Mucosa of rectum (tissue), 2 donors: ENCODE measurements at regions not wholly inside any gene's neighbourhood (a gene's known extent, or its start where the extent isn't known, plus 50 kb on each side); places are given as distances from the start of the nearest gene placed in this dataset.
"Not testable (repeated sequence)": the region's sequence is repeated elsewhere in the genome, so short reads cannot be mapped to it uniquely, and the experiment has no call there.

Experiments
- H3K27ac ChIP-seq, 2 donors: one replicate each; pipeline ENCODE4 v1.7.0; 2013; ENCODE audit warnings: inconsistent platforms in 2 of 2, low read depth in 2 of 2, low read length in 2 of 2
- H3K27me3 ChIP-seq, 2 donors: one replicate each; pipeline ENCODE4 v1.7.0; 2013; ENCODE audit warnings: low read length in 2 of 2; ENCODE audit not compliant: control insufficient read depth in 2 of 2, insufficient read depth in 2 of 2
- H3K36me3 ChIP-seq, 2 donors: one replicate each; pipeline ENCODE4 v1.7.0; 2013; ENCODE audit warnings: low read length in 2 of 2; ENCODE audit not compliant: control insufficient read depth in 2 of 2, insufficient read depth in 2 of 2
- H3K4me1 ChIP-seq, 2 donors: one replicate each; pipeline ENCODE4 v1.7.0; 2013; ENCODE audit warnings: low read length in 2 of 2, mild to moderate bottlenecking in 1 of 2; ENCODE audit not compliant: control insufficient read depth in 2 of 2, insufficient read depth in 2 of 2
- H3K4me3 ChIP-seq, 2 donors: one replicate each; pipeline ENCODE4 v1.7.0; 2013; ENCODE audit warnings: low read length in 2 of 2
- H3K9ac ChIP-seq, 2 donors: one replicate each; pipeline ENCODE4 v1.7.0; 2013; ENCODE audit warnings: low read length in 2 of 2, low read depth in 1 of 2, mild to moderate bottlenecking in 1 of 2
- H3K9me3 ChIP-seq, 2 donors: one replicate each; pipeline ENCODE4 v1.7.0; 2013; ENCODE audit warnings: low read length in 2 of 2; ENCODE audit not compliant: control insufficient read depth in 2 of 2
- donor health status: healthy.
- donor health status: Normal muscosa, but diverticular disease.

DNA sequence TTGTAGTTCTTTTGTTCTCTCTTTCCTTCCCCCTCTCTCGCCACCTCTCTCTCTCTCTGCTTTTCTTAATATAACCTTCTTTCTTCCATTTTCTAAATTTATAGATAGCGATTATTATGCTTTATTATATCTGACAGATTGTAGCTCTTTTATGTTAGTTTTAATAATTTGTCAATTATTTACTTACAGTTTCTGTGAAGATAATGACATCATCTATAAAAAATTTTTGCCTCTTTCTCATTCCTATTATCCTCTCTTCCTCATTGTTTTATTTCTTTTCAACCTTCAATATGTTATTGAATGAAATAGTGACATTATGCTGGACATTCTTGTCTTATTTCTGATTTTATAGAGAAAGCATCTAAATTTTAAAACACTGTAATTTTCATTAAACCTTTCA lies 469.6 kb upstream of the NRG3 start:
- H3K36me3 ChIP-seq, result no peaks in the 10 kb centered on the region
- no peaks in the 10 kb centered on the region for H3K9me3 ChIP-seq
- no peak overlapping the region for H3K27ac ChIP-seq
- no peak overlapping the region for H3K9ac ChIP-seq
- no peak overlapping the region for H3K4me3 ChIP-seq
- H3K27me3 ChIP-seq, result no peaks in the 10 kb centered on the region
- no peaks in the 10 kb centered on the region for H3K4me1 ChIP-seq

DNA sequence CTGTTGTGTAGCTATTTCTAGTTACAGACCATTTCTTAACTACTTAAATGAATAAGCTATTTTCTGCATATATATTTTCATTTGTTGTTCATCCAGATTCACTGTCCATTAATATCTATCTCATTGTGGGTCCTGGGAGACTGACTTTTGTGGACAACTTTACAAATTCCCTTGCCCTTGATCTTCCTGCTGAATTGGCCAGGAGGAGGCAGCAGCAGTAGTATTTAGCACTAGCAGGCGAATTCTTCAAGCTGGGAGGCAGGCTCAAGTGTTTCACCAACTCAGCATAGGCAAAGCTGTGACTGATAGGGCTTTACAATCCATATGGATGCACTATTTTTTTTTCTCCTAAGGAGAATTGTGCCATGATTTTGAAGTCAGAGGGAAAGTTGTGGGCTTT lies 461.0 kb upstream of the NRG3 start:
- Histone ChIP-seq H3K4me3 (no peak overlapping the region), H3K27me3 (no peaks in the 10 kb centered on the region), H3K36me3 (no peaks in the 10 kb centered on the region), H3K9ac (no peak overlapping the region), H3K9me3 (peaks cover 0 to 2% of the 10 kb centered on the region in 2 donors), H3K27ac (no peak overlapping the region), H3K4me1 (no peaks in the 10 kb centered on the region)

DNA sequence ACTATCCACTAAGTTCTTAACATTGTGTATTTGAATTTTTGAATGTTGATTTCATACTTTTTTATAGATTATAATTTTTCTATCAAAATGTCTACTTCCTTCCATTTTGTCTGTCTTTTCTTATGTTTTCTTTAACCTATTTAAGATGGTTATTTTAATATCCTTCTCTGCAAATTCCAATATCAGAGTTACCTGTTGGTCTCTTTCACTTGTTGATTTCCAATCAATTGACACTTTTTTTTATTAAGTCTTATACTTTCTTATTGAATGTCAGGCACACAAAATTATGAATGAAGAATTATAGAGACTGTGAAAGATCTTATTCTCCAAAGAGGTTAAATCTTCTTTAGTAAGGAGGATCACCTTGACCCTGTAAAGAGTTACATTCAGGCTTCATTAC lies 448.3 kb upstream of the NRG3 start:
- H3K27ac ChIP-seq, result no peak overlapping the region
- no peaks in the 10 kb centered on the region for H3K36me3 ChIP-seq
- H3K4me1 ChIP-seq, result no peaks in the 10 kb centered on the region
- H3K9ac ChIP-seq, result no peak overlapping the region
- no peaks in the 10 kb centered on the region for H3K27me3 ChIP-seq
- H3K9me3 ChIP-seq, result no peaks in the 10 kb centered on the region
- no peak overlapping the region for H3K4me3 ChIP-seq

DNA sequence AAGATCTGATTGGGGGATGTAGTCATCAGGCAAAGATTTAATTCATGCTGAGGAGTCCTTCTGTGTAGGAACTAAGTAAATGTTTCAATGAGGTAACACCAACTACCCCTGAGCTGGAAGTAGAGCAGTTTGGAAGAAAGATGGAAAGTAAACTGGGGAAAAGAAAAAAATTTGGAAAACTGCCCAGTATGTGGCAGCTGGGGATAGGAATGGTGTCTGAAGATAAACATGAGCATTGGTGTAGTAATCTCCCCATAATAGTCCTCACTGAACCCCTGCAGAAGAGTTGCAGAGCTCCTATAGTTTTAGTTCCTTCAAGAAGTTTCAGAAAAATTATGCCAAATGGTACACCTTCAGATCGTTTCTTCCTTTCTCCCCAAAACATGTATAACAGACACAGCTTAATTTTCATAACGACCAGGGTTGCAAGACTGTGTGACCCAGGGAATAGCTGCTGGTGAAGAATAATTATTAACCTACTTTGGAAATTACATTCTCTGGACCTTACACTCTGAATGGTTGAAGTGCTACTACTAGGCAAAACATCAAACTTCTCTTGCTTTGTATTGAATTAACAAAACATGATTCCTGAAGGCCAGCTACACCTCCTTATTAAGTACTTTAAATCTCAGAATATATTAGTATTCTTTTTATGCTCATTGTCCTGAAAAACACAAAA lies 446.4 kb upstream of the NRG3 start:
- Histone ChIP-seq H3K9ac (no peak overlapping the region), H3K4me1 (no peaks in the 10 kb centered on the region), H3K27me3 (no peaks in the 10 kb centered on the region), H3K4me3 (no peak overlapping the region), H3K9me3 (no peaks in the 10 kb centered on the region), H3K36me3 (no peaks in the 10 kb centered on the region), H3K27ac (no peak overlapping the region)

DNA sequence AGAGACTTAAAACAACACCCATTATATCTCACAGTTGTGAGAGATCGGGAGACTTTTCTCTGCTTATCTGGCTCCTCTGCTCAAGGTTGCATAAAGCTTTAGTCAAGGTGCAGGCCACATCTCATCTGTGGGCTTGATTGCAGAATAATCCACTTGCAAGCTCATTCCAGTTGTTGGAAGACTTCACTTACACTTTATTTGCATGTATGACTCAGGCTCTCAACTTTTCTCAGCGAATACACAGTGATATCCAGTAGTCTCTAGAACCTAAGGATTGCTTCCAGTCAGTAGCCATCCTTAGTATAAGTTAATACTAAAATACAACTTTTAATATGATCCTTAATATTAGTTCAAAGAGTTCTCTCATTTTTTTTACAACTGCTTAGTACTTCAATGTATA lies 435.5 kb upstream of the NRG3 start:
- Histone ChIP-seq H3K27me3 (no peaks in the 10 kb centered on the region), H3K9ac (no peak overlapping the region), H3K36me3 (no peaks in the 10 kb centered on the region), H3K9me3 (peaks cover 0 to 3% of the 10 kb centered on the region in 2 donors), H3K4me3 (no peak overlapping the region), H3K27ac (no peak overlapping the region), H3K4me1 (no peaks in the 10 kb centered on the region)

DNA sequence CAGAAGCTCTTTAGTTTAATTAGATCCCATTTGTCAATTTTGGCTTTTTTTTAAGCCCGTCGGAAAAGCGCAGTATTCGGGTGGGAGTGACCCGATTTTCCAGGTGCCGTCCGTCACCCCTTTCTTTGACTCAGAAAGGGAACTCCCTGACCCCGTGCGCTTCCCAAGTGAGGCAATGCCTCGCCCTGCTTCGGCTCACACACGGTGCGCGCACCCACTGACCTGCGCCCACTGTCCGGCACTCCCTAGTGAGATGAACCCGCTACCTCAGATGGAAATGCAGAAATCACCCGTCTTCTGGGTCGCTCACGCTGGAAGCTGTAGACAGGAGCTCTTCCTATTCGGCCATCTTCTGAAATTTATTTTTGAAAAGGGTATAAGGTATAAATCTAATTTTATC lies 433.4 kb upstream of the NRG3 start:
- H3K9ac ChIP-seq, H3K36me3 ChIP-seq, H3K4me3 ChIP-seq, H3K4me1 ChIP-seq, H3K9me3 ChIP-seq, H3K27me3 ChIP-seq, H3K27ac ChIP-seq: not testable (repeated sequence)

DNA sequence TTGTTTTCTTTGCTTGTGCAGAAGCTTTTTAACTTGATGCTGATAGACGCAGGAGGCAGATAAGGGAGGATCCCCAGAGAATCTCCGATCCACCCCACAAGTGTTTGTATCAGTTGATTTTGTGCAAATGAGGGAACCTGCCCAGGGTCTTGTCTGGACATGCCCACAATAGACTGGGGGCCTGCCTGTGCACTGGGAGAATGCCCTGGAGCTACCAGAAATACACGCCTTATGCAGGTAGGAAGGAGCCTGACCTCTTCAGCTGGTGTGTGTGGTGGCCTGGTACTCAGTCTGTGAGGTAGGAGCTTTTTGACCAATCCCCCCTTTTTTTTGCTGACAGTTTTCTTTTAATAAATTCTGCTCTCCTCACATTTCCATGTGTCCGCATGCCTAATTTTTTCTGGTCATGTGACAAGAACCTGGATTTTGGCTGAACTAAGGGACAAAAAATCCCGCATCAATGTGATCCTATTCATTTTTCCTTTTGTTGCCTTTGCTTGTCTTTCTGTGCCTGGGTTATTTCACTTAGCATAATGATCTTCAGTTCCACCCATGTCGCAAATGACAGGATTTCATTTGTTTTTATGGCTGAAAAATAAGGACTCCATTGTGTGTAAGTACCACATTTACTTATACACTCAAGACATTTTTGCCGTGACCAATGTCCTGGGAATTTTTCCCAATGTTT lies 430.6 kb upstream of the NRG3 start:
- H3K4me1 ChIP-seq, result no peaks in the 10 kb centered on the region
- no peak overlapping the region for H3K4me3 ChIP-seq
- no peak overlapping the region for H3K27ac ChIP-seq
- H3K27me3 ChIP-seq, result no peaks in the 10 kb centered on the region
- no peaks in the 10 kb centered on the region for H3K36me3 ChIP-seq
- H3K9ac ChIP-seq, result no peak overlapping the region
- H3K9me3 ChIP-seq, result peaks cover 3% of the 10 kb centered on the region in 2 donors

DNA sequence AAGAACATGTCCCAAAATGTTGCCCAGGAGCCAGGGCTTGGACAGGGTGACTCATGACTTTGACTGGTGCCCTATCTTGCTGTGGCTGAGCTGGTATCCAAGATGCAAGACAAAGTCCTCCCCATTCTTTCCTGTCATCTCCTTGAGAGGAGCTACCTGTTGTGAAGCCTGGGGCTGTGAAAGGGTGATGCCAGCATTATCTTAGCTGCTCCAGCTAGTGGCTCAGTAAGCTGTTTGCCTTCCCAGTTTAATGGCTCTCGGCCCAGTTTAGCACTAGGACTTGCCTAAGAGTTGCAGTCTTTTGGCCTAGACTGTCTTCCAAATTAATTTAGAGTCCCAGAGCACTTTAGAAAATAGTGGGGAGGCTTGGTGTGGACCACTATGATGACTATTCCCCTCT lies 424.3 kb upstream of the NRG3 start:
- H3K27me3 ChIP-seq, result no peaks in the 10 kb centered on the region
- no peak overlapping the region for H3K9ac ChIP-seq
- no peaks in the 10 kb centered on the region for H3K36me3 ChIP-seq
- no peak overlapping the region for H3K27ac ChIP-seq
- H3K9me3 ChIP-seq, result peaks cover 0 to 3% of the 10 kb centered on the region in 2 donors
- H3K4me1 ChIP-seq, result no peaks in the 10 kb centered on the region
- H3K4me3 ChIP-seq, result no peak overlapping the region

DNA sequence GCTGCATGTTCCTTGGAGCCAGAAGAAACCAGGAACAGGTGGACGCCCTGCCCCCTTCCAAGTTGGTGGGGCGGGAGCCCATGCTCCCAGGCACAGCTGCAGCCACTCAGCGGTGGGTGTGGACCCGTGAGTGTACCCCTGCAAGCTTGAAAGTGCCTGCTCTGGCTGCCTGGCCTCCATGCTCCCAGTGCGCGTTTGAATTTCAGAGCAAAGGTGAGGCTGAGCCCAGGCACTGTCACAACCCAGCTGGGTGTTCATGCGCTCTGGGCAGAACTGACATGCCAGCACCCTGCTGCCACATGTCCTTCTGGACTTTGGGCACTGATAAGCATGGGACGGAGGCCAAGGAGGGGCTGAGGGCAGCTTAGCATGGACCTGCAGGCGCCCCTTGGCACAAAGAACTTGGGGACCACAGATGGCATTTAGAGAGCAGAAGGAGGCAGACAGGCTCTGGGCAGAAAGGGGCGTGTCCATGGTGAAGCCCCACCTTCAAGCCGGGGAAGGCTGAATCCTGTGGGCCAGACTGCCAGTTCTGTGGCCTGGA lies 402.0 kb upstream of the NRG3 start:
- Histone ChIP-seq H3K4me1 (no peaks in the 10 kb centered on the region), H3K9ac (no peak overlapping the region), H3K27me3 (no peaks in the 10 kb centered on the region), H3K4me3 (no peak overlapping the region), H3K36me3 (no peaks in the 10 kb centered on the region), H3K9me3 (no peaks in the 10 kb centered on the region), H3K27ac (no peak overlapping the region)

DNA sequence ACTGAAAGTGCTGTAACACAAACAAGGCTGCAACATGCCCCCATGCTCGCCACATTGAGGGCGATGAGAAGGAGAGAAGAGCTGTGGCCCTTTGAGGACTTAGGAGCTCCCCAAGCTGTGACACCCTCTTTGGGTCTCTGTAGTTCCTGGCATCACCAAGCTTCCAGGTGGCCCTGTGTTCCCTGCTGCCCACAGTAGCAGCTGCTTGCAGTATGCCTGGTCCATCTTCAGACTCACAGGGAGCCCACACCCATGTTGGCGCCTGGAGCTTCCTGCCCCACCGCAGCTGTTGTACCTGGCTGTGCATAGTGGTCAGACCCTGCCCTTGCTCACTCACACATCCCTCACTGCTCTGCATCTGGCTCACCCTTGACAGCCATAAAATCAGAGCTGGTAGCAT lies 401.2 kb upstream of the NRG3 start:
- H3K9ac ChIP-seq, result no peak overlapping the region
- H3K36me3 ChIP-seq, result no peaks in the 10 kb centered on the region
- no peaks in the 10 kb centered on the region for H3K27me3 ChIP-seq
- H3K9me3 ChIP-seq, result no peaks in the 10 kb centered on the region
- H3K4me3 ChIP-seq, result no peak overlapping the region
- no peak overlapping the region for H3K27ac ChIP-seq
- no peaks in the 10 kb centered on the region for H3K4me1 ChIP-seq
